Immature natural killer cell (primary cell): ENCODE measurements at regions not wholly inside any gene's neighbourhood (a gene's known extent, or its start where the extent isn't known, plus 50 kb on each side); places are given as distances from the start of the nearest gene placed in this dataset.

Experiments
- DNase-seq, 3 donors: peaks; one replicate each; pipeline ENCODE4 v3.0.0; 2022; ENCODE audit warnings: mixed read lengths in 1 of 3
- H3K27ac Mint-ChIP-seq, 6 donors: one replicate each; pipeline ENCODE4 v1.8.0; 2020; ENCODE audit warnings: mixed read lengths in 6 of 6, mild to moderate bottlenecking in 5 of 6, inconsistent platforms in 4 of 6, moderate library complexity in 3 of 6
- H3K27me3 Mint-ChIP-seq, 3 donors: one replicate each; pipeline ENCODE4 v1.8.0; 2020 to 2021; ENCODE audit warnings: low read depth in 3 of 3, mild to moderate bottlenecking in 3 of 3, mixed read lengths in 3 of 3, moderate library complexity in 3 of 3, inconsistent platforms in 1 of 3
- H3K36me3 Mint-ChIP-seq, 3 donors: one replicate each; pipeline ENCODE4 v1.8.0; 2020; ENCODE audit warnings: mixed read lengths in 3 of 3, inconsistent platforms in 2 of 3, mild to moderate bottlenecking in 2 of 3
- H3K4me1 Mint-ChIP-seq, 2 donors: one replicate each; pipeline ENCODE4 v1.8.0; 2020; ENCODE audit warnings: inconsistent platforms in 2 of 2, mild to moderate bottlenecking in 2 of 2, mixed read lengths in 2 of 2, moderate library complexity in 1 of 2
- H3K4me3 Mint-ChIP-seq, 5 donors: one replicate each; pipeline ENCODE4 v1.8.0; 2020; ENCODE audit warnings: mild to moderate bottlenecking in 5 of 5, mixed read lengths in 5 of 5, inconsistent platforms in 3 of 5, moderate library complexity in 3 of 5
- H3K9me3 Mint-ChIP-seq, 6 donors: one replicate each; pipeline ENCODE4 v1.8.0; 2020; ENCODE audit warnings: mild to moderate bottlenecking in 6 of 6, mixed read lengths in 6 of 6, inconsistent platforms in 4 of 6, moderate library complexity in 3 of 6

GRCh38 chr4:141425124-141425523 lies 204.4 kb downstream of the ZNF330 start:
- Mint-ChIP-seq H3K4me1 (no peaks in the 10 kb centered on the region), H3K27ac (no peak overlapping the region), H3K36me3 (no peaks in the 10 kb centered on the region), H3K27me3 (peaks cover 0 to 2% (median 1%) of the 10 kb centered on the region in 3 donors), H3K4me3 (no peak overlapping the region), H3K9me3 (peaks cover 2 to 29% (median 10%) of the 10 kb centered on the region in 6 donors)
- DNase-seq = no peak

GRCh38 chr4:141427726-141428296 lies 207.1 kb downstream of the ZNF330 start:
- no peak overlapping the region for H3K27ac Mint-ChIP-seq
- H3K4me1 Mint-ChIP-seq = no peaks in the 10 kb centered on the region
- no peak for DNase-seq
- H3K9me3 Mint-ChIP-seq = peaks cover 0 to 10% (median 5%) of the 10 kb centered on the region in 6 donors
- H3K4me3 Mint-ChIP-seq = no peak overlapping the region
- H3K36me3 Mint-ChIP-seq = no peaks in the 10 kb centered on the region
- peaks cover 0 to 2% (median 1%) of the 10 kb centered on the region in 3 donors for H3K27me3 Mint-ChIP-seq

GRCh38 chr4:141429933-141430332 lies 206.4 kb upstream of the IL15 start:
- Mint-ChIP-seq H3K36me3 (peaks cover 0 to 4% (median 0%) of the 10 kb centered on the region in 3 donors), H3K4me1 (no peaks in the 10 kb centered on the region), H3K27me3 (peaks cover 0 to 1% (median 0%) of the 10 kb centered on the region in 3 donors), H3K27ac (no peak overlapping the region), H3K9me3 (peaks cover 0 to 14% (median 5%) of the 10 kb centered on the region in 6 donors), H3K4me3 (no peak overlapping the region)
- DNase-seq = no peak

GRCh38 chr4:141430686-141431085 lies 205.7 kb upstream of the IL15 start:
- DNase-seq = no peak
- H3K4me1 Mint-ChIP-seq = no peaks in the 10 kb centered on the region
- H3K27ac Mint-ChIP-seq = no peak overlapping the region
- no peak overlapping the region for H3K4me3 Mint-ChIP-seq
- peaks cover 0 to 4% (median 0%) of the 10 kb centered on the region in 3 donors for H3K36me3 Mint-ChIP-seq
- H3K9me3 Mint-ChIP-seq = peaks cover 0 to 11% (median 4%) of the 10 kb centered on the region in 6 donors
- H3K27me3 Mint-ChIP-seq = peaks cover 0 to 1% (median 0%) of the 10 kb centered on the region in 3 donors

GRCh38 chr4:141432000-141432712 lies 204.2 kb upstream of the IL15 start:
- DNase-seq = no peak
- peaks cover 0 to 6% (median 5%) of the 10 kb centered on the region in 6 donors for H3K9me3 Mint-ChIP-seq
- H3K27ac Mint-ChIP-seq = no peak overlapping the region
- H3K4me3 Mint-ChIP-seq = no peak overlapping the region
- no peaks in the 10 kb centered on the region for H3K4me1 Mint-ChIP-seq
- H3K27me3 Mint-ChIP-seq = peaks cover 0 to 1% (median 0%) of the 10 kb centered on the region in 3 donors
- H3K36me3 Mint-ChIP-seq = peaks cover 0 to 4% (median 0%) of the 10 kb centered on the region in 3 donors

GRCh38 chr4:141435446-141436225 lies 200.7 kb upstream of the IL15 start:
- Mint-ChIP-seq H3K36me3 (peaks cover 0 to 4% (median 3%) of the 10 kb centered on the region in 3 donors), H3K4me3 (no peak overlapping the region), H3K9me3 (peaks cover 2 to 6% (median 4%) of the 10 kb centered on the region in 6 donors), H3K4me1 (no peaks in the 10 kb centered on the region), H3K27me3 (no peaks in the 10 kb centered on the region), H3K27ac (no peak overlapping the region)
- DNase-seq = no peak

GRCh38 chr4:141439223-141439622 lies 197.2 kb upstream of the IL15 start:
- peaks cover 0 to 3% (median 0%) of the 10 kb centered on the region in 3 donors for H3K36me3 Mint-ChIP-seq
- H3K4me1 Mint-ChIP-seq = no peaks in the 10 kb centered on the region
- DNase-seq = no peak
- H3K4me3 Mint-ChIP-seq = no peak overlapping the region
- peaks cover 0 to 6% (median 1%) of the 10 kb centered on the region in 6 donors for H3K9me3 Mint-ChIP-seq
- no peak overlapping the region for H3K27ac Mint-ChIP-seq
- peaks cover 0 to 2% (median 0%) of the 10 kb centered on the region in 3 donors for H3K27me3 Mint-ChIP-seq

GRCh38 chr4:141447761-141448160 lies 188.6 kb upstream of the IL15 start:
- no peaks in the 10 kb centered on the region for H3K4me1 Mint-ChIP-seq
- no peaks in the 10 kb centered on the region for H3K36me3 Mint-ChIP-seq
- no peak overlapping the region for H3K4me3 Mint-ChIP-seq
- peaks cover 0 to 10% (median 3%) of the 10 kb centered on the region in 6 donors for H3K9me3 Mint-ChIP-seq
- H3K27ac Mint-ChIP-seq = no peak overlapping the region
- DNase-seq = no peak
- H3K27me3 Mint-ChIP-seq = peaks cover under 1 to 3% (median 2%) of the 10 kb centered on the region in 3 donors

GRCh38 chr4:141448490-141448889 lies 187.9 kb upstream of the IL15 start:
- Mint-ChIP-seq H3K4me1 (no peaks in the 10 kb centered on the region), H3K9me3 (peaks cover 0 to 16% (median 1%) of the 10 kb centered on the region in 6 donors), H3K27me3 (peaks cover 2 to 3% (median 2%) of the 10 kb centered on the region in 3 donors), H3K4me3 (no peak overlapping the region), H3K36me3 (no peaks in the 10 kb centered on the region), H3K27ac (no peak overlapping the region)
- DNase-seq = no peak

- H3K4me1 Mint-ChIP-seq = no peaks in the 10 kb centered on the region
- H3K9me3 Mint-ChIP-seq = peaks cover 0 to 17% (median 2%) of the 10 kb centered on the region in 6 donors
- DNase-seq = no peak
- H3K27me3 Mint-ChIP-seq = peaks cover 2 to 3% (median 2%) of the 10 kb centered on the region in 3 donors
- no peak overlapping the region for H3K27ac Mint-ChIP-seq
- H3K4me3 Mint-ChIP-seq = no peak overlapping the region
- H3K36me3 Mint-ChIP-seq = no peaks in the 10 kb centered on the region
These were observed 186.5 kb upstream of the IL15 start for GRCh38 chr4:141449927-141450326.

- no peaks in the 10 kb centered on the region for H3K36me3 Mint-ChIP-seq
- no peaks in the 10 kb centered on the region for H3K4me1 Mint-ChIP-seq
- H3K4me3 Mint-ChIP-seq = no peak overlapping the region
- H3K9me3 Mint-ChIP-seq = peaks cover 0 to 12% (median 2%) of the 10 kb centered on the region in 6 donors
- H3K27ac Mint-ChIP-seq = no peak overlapping the region
- no peak for DNase-seq
- peaks cover 0 to 2% (median 0%) of the 10 kb centered on the region in 3 donors for H3K27me3 Mint-ChIP-seq
These were observed 180.7 kb upstream of the IL15 start for GRCh38 chr4:141455651-141456050.

- Mint-ChIP-seq H3K27me3 (peaks cover 0 to 2% (median 0%) of the 10 kb centered on the region in 3 donors), H3K36me3 (no peaks in the 10 kb centered on the region), H3K9me3 (peaks cover 0 to 7% (median 3%) of the 10 kb centered on the region in 6 donors), H3K4me3 (no peak overlapping the region), H3K4me1 (no peaks in the 10 kb centered on the region), H3K27ac (no peak overlapping the region)
- no peak for DNase-seq
These were observed 178.7 kb upstream of the IL15 start for GRCh38 chr4:141457653-141458052.

GRCh38 chr4:141458501-141458900 lies 177.9 kb upstream of the IL15 start:
- Mint-ChIP-seq H3K4me3 (no peak overlapping the region), H3K27ac (no peak overlapping the region), H3K9me3 (peaks cover 0 to 5% (median 1%) of the 10 kb centered on the region in 6 donors), H3K27me3 (no peaks in the 10 kb centered on the region), H3K36me3 (no peaks in the 10 kb centered on the region), H3K4me1 (no peaks in the 10 kb centered on the region)
- no peak for DNase-seq

GRCh38 chr4:141459020-141459419 lies 177.4 kb upstream of the IL15 start:
- Mint-ChIP-seq H3K27me3 (no peaks in the 10 kb centered on the region), H3K4me1 (no peaks in the 10 kb centered on the region), H3K9me3 (peaks cover 0 to 5% (median 0%) of the 10 kb centered on the region in 6 donors), H3K4me3 (no peak overlapping the region), H3K27ac (no peak overlapping the region), H3K36me3 (no peaks in the 10 kb centered on the region)
- no peak for DNase-seq
